ENCODE measurements at regions not wholly inside any gene's neighbourhood (a gene's known extent, or its start where the extent isn't known, plus 50 kb on each side); places are given as distances from the start of the nearest gene placed in this dataset.

GRCh38 chr7:135845415-135846075 is 96.9 kb upstream of the FAM180A start:
- no peak overlapping the region for H3K4me2 ChIP-seq (ENCODE audit: extremely low read depth, insufficient read depth, low read length)
- TF ChIP-seq, protein P1, sequence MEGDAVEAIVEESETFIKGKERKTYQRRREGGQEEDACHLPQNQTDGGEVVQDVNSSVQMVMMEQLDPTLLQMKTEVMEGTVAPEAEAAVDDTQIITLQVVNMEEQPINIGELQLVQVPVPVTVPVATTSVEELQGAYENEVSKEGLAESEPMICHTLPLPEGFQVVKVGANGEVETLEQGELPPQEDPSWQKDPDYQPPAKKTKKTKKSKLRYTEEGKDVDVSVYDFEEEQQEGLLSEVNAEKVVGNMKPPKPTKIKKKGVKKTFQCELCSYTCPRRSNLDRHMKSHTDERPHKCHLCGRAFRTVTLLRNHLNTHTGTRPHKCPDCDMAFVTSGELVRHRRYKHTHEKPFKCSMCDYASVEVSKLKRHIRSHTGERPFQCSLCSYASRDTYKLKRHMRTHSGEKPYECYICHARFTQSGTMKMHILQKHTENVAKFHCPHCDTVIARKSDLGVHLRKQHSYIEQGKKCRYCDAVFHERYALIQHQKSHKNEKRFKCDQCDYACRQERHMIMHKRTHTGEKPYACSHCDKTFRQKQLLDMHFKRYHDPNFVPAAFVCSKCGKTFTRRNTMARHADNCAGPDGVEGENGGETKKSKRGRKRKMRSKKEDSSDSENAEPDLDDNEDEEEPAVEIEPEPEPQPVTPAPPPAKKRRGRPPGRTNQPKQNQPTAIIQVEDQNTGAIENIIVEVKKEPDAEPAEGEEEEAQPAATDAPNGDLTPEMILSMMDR (conservative IDR thresholded peaks at IDR 0.05 in 1 of 2, IDR thresholded peaks at IDR 0.05 in 1 of 2; ENCODE audit: low read depth in 1 of 2, low read length in 2 of 2) = no peak
- no peak for TF ChIP-seq EZH2 (IDR thresholded peaks at IDR 0.05; ENCODE audit: low read length, missing control alignments)
- no peak for DNase-seq (ENCODE audit: low read depth in 2 of 2)
- H4K20me1 ChIP-seq (ENCODE audit: control insufficient read depth, extremely low read depth, insufficient read depth, low read length) = no peaks in the 10 kb centered on the region
- H3K27me3 ChIP-seq (ENCODE audit: control insufficient read depth, insufficient read depth, low read length) = no peaks in the 10 kb centered on the region
- H3K9ac ChIP-seq (ENCODE audit: insufficient read depth, low read length) = no peak overlapping the region
- H3K4me1 ChIP-seq (ENCODE audit: control insufficient read depth, extremely low read depth, insufficient read depth, low read length) = no peaks in the 10 kb centered on the region
- H3K9me3 ChIP-seq (ENCODE audit: control insufficient read depth, insufficient read depth, low read depth, low read length) = no peaks in the 10 kb centered on the region
- H3K4me3 ChIP-seq (replicated peaks in 1 of 4; ENCODE audit: control extremely low read depth in 1 of 4, insufficient read depth in 1 of 4, low read depth in 3 of 4, low read length in 4 of 4) = no peak overlapping the region
- H3K36me3 ChIP-seq (ENCODE audit: control insufficient read depth, insufficient read depth, low read length) = no peaks in the 10 kb centered on the region
- no peak overlapping the region for H3K27ac ChIP-seq (ENCODE audit: insufficient read depth, low read length)
- no peak overlapping the region for H2AFZ ChIP-seq (ENCODE audit: low read length)
- no peaks in the 10 kb centered on the region for H3K79me2 ChIP-seq (ENCODE audit: control insufficient read depth, insufficient read depth, low read length)

- no peak for DNase-seq (ENCODE audit: low read depth in 2 of 2)
- no peaks in the 10 kb centered on the region for H3K27me3 ChIP-seq (ENCODE audit: control insufficient read depth, insufficient read depth, low read length)
- H3K4me1 ChIP-seq (ENCODE audit: control insufficient read depth, extremely low read depth, insufficient read depth, low read length) = no peaks in the 10 kb centered on the region
- H3K9ac ChIP-seq (ENCODE audit: insufficient read depth, low read length) = no peak overlapping the region
- H3K27ac ChIP-seq (ENCODE audit: insufficient read depth, low read length) = no peak overlapping the region
- no peaks in the 10 kb centered on the region for H3K9me3 ChIP-seq (ENCODE audit: control insufficient read depth, insufficient read depth, low read depth, low read length)
- H4K20me1 ChIP-seq (ENCODE audit: control insufficient read depth, extremely low read depth, insufficient read depth, low read length) = no peaks in the 10 kb centered on the region
- H3K36me3 ChIP-seq (ENCODE audit: control insufficient read depth, insufficient read depth, low read length) = no peaks in the 10 kb centered on the region
- no peak overlapping the region for H3K4me2 ChIP-seq (ENCODE audit: extremely low read depth, insufficient read depth, low read length)
- H3K4me3 ChIP-seq (replicated peaks in 1 of 4; ENCODE audit: control extremely low read depth in 1 of 4, insufficient read depth in 1 of 4, low read depth in 3 of 4, low read length in 4 of 4) = no peak overlapping the region
- no peaks in the 10 kb centered on the region for H3K79me2 ChIP-seq (ENCODE audit: control insufficient read depth, insufficient read depth, low read length)
- no peak overlapping the region for H2AFZ ChIP-seq (ENCODE audit: low read length)
- TF ChIP-seq EZH2 (IDR thresholded peaks at IDR 0.05; ENCODE audit: low read length, missing control alignments) = no peak
- TF ChIP-seq, protein P1 (conservative IDR thresholded peaks at IDR 0.05 in 1 of 2, IDR thresholded peaks at IDR 0.05 in 1 of 2; ENCODE audit: low read depth in 1 of 2, low read length in 2 of 2) = no peak
Measured at GRCh38 chr7:135844903-135845302, 96.3 kb upstream of the FAM180A start.

DNA sequence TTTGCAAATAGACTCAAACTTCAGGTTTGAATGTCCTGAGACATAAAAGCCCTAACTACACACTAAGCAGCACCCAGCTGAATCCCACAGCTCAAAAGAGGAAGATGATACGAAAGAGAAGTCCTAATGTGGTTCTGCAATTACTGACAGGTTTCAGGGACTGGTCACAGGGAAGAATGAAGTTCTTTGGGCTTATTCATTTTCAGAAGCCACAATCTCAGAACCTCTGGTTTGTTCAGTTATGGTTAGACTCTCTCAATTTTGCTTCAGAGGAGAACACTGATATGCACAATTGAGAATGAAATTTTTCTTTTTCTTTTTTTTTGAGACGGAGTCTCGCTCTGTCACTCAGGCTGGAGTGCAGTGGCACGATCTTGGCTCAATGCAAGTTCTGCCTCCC is 94.6 kb upstream of the FAM180A start:
- Histone ChIP-seq H2AFZ (ENCODE audit: low read length) (no peak overlapping the region), H4K20me1 (ENCODE audit: control insufficient read depth, extremely low read depth, insufficient read depth, low read length) (no peaks in the 10 kb centered on the region), H3K4me3 (replicated peaks in 1 of 4; ENCODE audit: control extremely low read depth in 1 of 4, insufficient read depth in 1 of 4, low read depth in 3 of 4, low read length in 4 of 4) (no peak overlapping the region), H3K79me2 (ENCODE audit: control insufficient read depth, insufficient read depth, low read length) (no peaks in the 10 kb centered on the region), H3K4me1 (ENCODE audit: control insufficient read depth, extremely low read depth, insufficient read depth, low read length) (no peaks in the 10 kb centered on the region), H3K9me3 (ENCODE audit: control insufficient read depth, insufficient read depth, low read depth, low read length) (no peaks in the 10 kb centered on the region), H3K27ac (ENCODE audit: insufficient read depth, low read length) (no peak overlapping the region), H3K36me3 (ENCODE audit: control insufficient read depth, insufficient read depth, low read length) (no peaks in the 10 kb centered on the region), H3K4me2 (ENCODE audit: extremely low read depth, insufficient read depth, low read length) (no peak overlapping the region), H3K9ac (ENCODE audit: insufficient read depth, low read length) (no peak overlapping the region), H3K27me3 (ENCODE audit: control insufficient read depth, insufficient read depth, low read length) (no peaks in the 10 kb centered on the region)
- no peak for TF ChIP-seq EZH2 (IDR thresholded peaks at IDR 0.05; ENCODE audit: low read length, missing control alignments)
- TF ChIP-seq, protein P1 (conservative IDR thresholded peaks at IDR 0.05 in 1 of 2, IDR thresholded peaks at IDR 0.05 in 1 of 2; ENCODE audit: low read depth in 1 of 2, low read length in 2 of 2) = no peak
- no peak for DNase-seq (ENCODE audit: low read depth in 2 of 2)

Data from fibroblast of lung (primary cell).